A673 (cell line): ENCODE measurements at regions not wholly inside any gene's neighbourhood (a gene's known extent, or its start where the extent isn't known, plus 50 kb on each side); places are given as distances from the start of the nearest gene placed in this dataset.

ENCODE experiments used
- BruUV-seq: library from RNA; stranded (reverse); fragments of 400-500 nt; replicated peaks from 2 replicates; lab custom pipeline; 2021; lab: Mats Ljungman, UMichigan
- CTCF ChIA-PET: fragments of 300-600 bp; sonication (Branson Sonifier 250); formaldehyde crosslinking; loops from one replicate; lab custom pipeline; 2022; ENCODE audit warnings: antibody characterized with exemption; lab: Charles Lee
- POLR2A ChIA-PET: fragments of 300-600 bp; sonication (Branson Sonifier 250); formaldehyde crosslinking; loops from one replicate; lab custom pipeline; 2022; ENCODE audit warnings: antibody characterized with exemption; ENCODE audit not compliant: low non-redundant PET; lab: Charles Lee
- DNase-seq: peaks from one replicate; pipeline ENCODE4 v3.0.0-alpha.2; 2015; ENCODE audit warnings: low spot score
- H3K27ac ChIP-seq: fragments of 200-600 bp; sonication (generic); 2 replicates; pipeline ENCODE4 v1.5.1; 2016; ENCODE audit warnings: mixed run types, low read depth, mild to moderate bottlenecking, mixed read lengths, antibody characterized with exemption, low read length; ENCODE audit not compliant: poor library complexity, severe bottlenecking
- H3K27me3 ChIP-seq: fragments of 200-600 bp; sonication (generic); replicated peaks from 2 replicates; pipeline ENCODE4 v1.6.1; 2017; ENCODE audit warnings: mixed run types, low read depth, mild to moderate bottlenecking, mixed read lengths, antibody characterized with exemption, low read length; ENCODE audit not compliant: insufficient read depth, poor library complexity
- H3K36me3 ChIP-seq: fragments of 200-600 bp; sonication (generic); 2 replicates; pipeline ENCODE4 v1.6.1; 2016; ENCODE audit warnings: mixed run types, mild to moderate bottlenecking, mixed read lengths, antibody characterized with exemption, low read length; ENCODE audit not compliant: insufficient read depth, poor library complexity, severe bottlenecking
- H3K4me1 ChIP-seq: fragments of 200-600 bp; sonication (generic); 2 replicates; pipeline ENCODE4 v1.6.1; 2017; ENCODE audit warnings: mixed run types, mild to moderate bottlenecking, mixed read lengths, antibody characterized with exemption, low read length; ENCODE audit not compliant: insufficient read depth, poor library complexity, severe bottlenecking
- H3K4me3 ChIP-seq: fragments of 200-600 bp; sonication (generic); 2 replicates; pipeline ENCODE4 v1.5.1; 2016; ENCODE audit warnings: low read depth, mixed run types, mild to moderate bottlenecking, mixed read lengths, low read length; ENCODE audit not compliant: poor library complexity, severe bottlenecking
- H3K9me3 ChIP-seq: fragments of 200-600 bp; sonication (generic); 2 replicates; pipeline ENCODE4 v1.6.1; 2016; ENCODE audit warnings: mixed run types, low read depth, mild to moderate bottlenecking, mixed read lengths, antibody characterized with exemption, low read length; ENCODE audit not compliant: poor library complexity, severe bottlenecking
- CTCF ChIP-seq: fragments of 300-800, 200-600 bp; sonication (generic); conservative IDR thresholded peaks from 2 replicates; pipeline ENCODE4 v1.5.1; 2017; ENCODE audit warnings: low read depth, mild to moderate bottlenecking, antibody characterized with exemption, low read length, moderate library complexity, mixed read lengths
- EZH2 ChIP-seq: fragments of 200-600 bp; sonication (generic); IDR thresholded peaks from 2 replicates; pipeline ENCODE4 v1.6.1; 2017; ENCODE audit warnings: borderline replicate concordance, low read depth, mild to moderate bottlenecking, mixed read lengths, antibody characterized with exemption, low read length; ENCODE audit not compliant: poor library complexity, severe bottlenecking
- intact Hi-C: fragments of 100-400 bp; cut with micrococcal nuclease; formaldehyde crosslinking; loops from one replicate; pipeline ENCODE4 v1.10.0; 2022; ENCODE audit not compliant: unreplicated experiment

- Histone ChIP-seq H3K9me3 (no peaks in the 10 kb centered on the region), H3K36me3 (no peaks in the 10 kb centered on the region), H3K27me3 (peaks cover 3% of the 10 kb centered on the region), H3K4me3 (no peak overlapping the region), H3K4me1 (no peaks in the 10 kb centered on the region), H3K27ac (no peak overlapping the region)
- ChIA-PET CTCF (no interaction called here), POLR2A (no interaction called here)
- DNase-seq = no peak
- intact Hi-C loops = no loop called here
- BruUV-seq = no TSS peak
- TF ChIP-seq EZH2 = no peak
- no peak for TF ChIP-seq CTCF
These were observed 67.9 kb upstream of the FRY start for GRCh38 chr13:31963631-31964030.

GRCh38 chr13:31964168-31964567, 67.4 kb upstream of the FRY start:
- no TSS peak for BruUV-seq
- ChIA-PET CTCF (no interaction called here), POLR2A (no interaction called here)
- Histone ChIP-seq H3K9me3 (no peaks in the 10 kb centered on the region), H3K27ac (no peak overlapping the region), H3K4me1 (no peaks in the 10 kb centered on the region), H3K27me3 (peaks cover 3% of the 10 kb centered on the region), H3K36me3 (no peaks in the 10 kb centered on the region), H3K4me3 (no peak overlapping the region)
- intact Hi-C loops = no loop called here
- no peak for TF ChIP-seq EZH2
- no peak for TF ChIP-seq CTCF
- DNase-seq = no peak

- DNase-seq = no peak
- Histone ChIP-seq H3K36me3 (no peaks in the 10 kb centered on the region), H3K4me3 (no peak overlapping the region), H3K27me3 (peaks cover 3% of the 10 kb centered on the region), H3K9me3 (no peaks in the 10 kb centered on the region), H3K4me1 (no peaks in the 10 kb centered on the region), H3K27ac (no peak overlapping the region)
- POLR2A ChIA-PET = no interaction called here
- TF ChIP-seq EZH2 (no peak), CTCF (no peak)
- BruUV-seq = no TSS peak
- intact Hi-C loops = no loop called here
- CTCF ChIA-PET = no interaction called here
These were observed 66.1 kb upstream of the FRY start for GRCh38 chr13:31965361-31966066.
